IMR-90 (cell line): ENCODE measurements at regions not wholly inside any gene's neighbourhood (a gene's known extent, or its start where the extent isn't known, plus 50 kb on each side); places are given as distances from the start of the nearest gene placed in this dataset.

Experiments
- CTCF ChIP-seq: conservative IDR thresholded peaks from 2 replicates; pipeline ENCODE4 v1.5.1; 2012; ENCODE audit warnings: mild to moderate bottlenecking, low read depth, low read length, improper control_type of control experiment
- POLR2A ChIP-seq: IDR thresholded peaks from 2 replicates; pipeline ENCODE4 v1.6.1; 2012; ENCODE audit warnings: mild to moderate bottlenecking, low read depth, low read length

GRCh38 chr6:859936-860335 lies 167.0 kb upstream of the EXOC2 start:
- TF ChIP-seq CTCF (no peak), POLR2A (no peak)
